ENCODE measurements at regions not wholly inside any gene's neighbourhood (a gene's known extent, or its start where the extent isn't known, plus 50 kb on each side); places are given as distances from the start of the nearest gene placed in this dataset.
"Not testable (repeated sequence)": the region's sequence is repeated elsewhere in the genome, so short reads cannot be mapped to it uniquely, and the experiment has no call there.

DNA sequence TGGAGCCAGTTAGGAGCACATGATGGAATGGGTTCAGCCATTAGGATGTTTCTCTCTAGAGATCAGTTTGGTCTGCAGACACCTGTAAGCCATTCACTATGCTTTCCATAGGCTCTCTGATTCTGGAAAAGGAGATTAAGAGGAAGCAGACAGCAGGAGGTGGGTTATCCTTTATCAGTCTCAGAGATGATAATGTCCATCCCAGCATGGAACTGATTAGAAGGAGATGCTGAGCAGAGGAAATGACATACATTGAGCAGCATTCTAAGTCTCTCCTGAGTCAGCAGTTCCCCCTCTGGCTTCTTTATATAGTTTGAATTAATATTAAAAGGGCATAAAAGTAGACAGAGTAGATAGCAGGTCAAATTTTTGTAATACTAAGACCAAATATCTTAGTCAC is 591.1 kb downstream of the GBE1 start:
- DNase-seq, result no peak

DNA sequence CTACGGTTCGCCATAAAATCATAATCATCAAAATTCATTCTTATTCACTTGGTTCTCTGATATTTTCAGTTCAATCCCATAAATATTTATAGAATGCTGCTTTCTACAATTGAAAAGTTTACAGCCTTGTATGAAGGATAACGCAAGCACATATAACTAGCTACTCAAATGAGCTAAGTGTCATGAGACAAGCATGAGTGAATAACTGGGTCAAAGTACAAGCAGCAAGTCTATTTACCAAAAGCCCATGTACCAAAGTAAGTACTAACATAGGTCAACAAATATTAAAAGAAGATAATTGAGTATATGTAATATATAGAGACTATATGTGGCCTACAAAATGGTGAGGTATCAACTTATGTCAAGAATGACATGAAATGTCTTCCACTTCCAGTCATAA is 596.6 kb downstream of the GBE1 start:
- no peak for DNase-seq

DNA sequence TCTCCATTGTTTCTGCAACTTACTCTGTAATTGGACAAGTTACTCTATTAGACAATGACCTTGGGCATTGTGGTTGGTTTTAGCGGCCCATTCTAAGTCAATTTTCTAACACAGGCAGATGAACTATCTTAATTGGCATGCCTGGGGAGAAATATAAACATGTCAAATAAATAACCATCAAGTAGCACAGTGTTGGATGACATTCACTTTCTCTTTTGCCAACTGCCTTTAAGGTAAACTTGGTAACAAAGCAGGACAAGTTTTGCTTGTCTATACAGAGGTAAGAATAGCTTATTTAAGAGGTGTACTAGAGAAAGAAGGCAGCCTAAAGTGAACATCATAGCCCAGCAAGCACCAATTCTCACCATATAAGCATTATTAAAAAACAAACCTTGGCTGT is 599.6 kb downstream of the GBE1 start:
- no peak for DNase-seq

DNA sequence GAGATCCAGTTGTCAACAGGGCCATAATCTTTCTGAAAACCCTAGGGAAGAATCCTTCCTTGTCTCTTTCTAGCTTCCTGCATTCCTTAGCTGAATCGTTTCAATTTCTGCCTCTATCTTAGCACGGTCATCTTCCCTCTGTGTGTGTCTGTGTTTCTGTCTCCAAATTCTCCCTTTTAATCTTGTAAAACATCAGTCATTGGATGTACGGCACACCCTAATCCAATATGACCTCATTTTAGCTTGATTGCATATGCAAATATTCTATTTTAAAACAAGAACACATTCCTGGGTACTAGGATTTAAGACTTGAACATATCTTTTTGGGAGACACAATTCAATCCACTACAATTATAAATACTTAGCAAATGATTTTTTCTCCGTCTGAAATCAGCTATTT is 600.3 kb downstream of the GBE1 start:
- no peak for DNase-seq

DNA sequence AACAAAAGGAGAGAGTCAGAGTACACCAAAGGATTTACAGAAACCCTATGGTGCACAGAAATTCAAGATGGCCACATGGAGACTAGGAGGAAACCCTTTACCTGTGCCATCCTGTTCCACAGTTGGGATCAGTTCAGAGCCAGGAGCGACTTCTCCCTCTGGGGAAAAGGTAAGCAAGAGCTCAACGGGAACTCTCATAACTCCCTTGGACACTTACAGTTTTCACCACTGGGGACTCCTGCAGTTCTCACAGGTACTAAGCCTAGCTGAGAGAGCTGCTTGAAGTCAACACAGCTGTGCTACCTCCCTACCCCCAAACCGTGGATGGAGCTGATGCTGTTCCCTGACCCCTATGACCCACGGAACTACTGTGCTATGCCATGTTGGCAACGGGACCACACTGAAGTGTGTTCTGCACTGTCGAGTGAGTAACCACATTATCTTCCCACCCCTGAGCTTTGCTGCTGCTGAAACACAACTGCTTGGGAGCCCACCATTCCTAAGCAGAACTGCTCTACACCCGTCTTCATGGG is 606.8 kb downstream of the GBE1 start:
- DNase-seq, result no peak

DNA sequence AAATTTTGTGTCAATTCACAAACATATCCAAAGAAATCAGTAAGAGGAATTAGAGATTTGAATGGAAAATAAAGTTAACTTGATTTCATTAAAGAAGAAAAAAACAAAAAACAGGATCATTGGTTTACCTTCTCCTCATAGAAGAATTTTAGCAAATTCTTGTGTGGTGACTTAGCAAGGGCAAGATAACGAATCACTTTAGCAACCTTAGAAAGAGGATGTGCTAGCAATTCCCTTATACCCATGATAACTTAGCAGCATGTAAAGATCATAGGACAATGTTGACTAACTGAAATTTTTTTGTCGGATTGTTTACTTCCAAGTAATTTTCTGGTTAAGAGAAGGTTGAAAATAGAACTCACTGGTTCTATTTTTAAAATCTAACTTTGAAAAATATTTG is 609.3 kb downstream of the GBE1 start:
- DNase-seq, result no peak

DNA sequence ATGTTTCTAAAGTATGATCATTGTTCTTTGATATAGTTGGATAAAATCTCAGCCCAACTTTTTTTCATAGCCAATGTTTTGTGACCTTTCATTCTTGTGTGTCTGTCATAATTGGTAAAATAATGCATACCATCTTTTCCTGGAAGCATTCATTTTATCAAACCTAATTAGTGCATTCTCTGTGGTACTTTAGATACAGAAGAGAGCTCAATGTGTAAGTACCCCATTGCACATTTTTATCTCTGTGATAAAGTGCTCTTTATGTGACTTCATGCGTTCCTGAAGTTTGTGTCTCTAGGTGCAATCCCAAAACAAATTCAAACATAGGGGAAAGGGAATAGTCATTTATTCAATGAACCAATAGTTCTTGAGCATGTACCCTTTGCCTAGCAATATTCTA is 628.5 kb downstream of the GBE1 start:
- no peak for DNase-seq

DNA sequence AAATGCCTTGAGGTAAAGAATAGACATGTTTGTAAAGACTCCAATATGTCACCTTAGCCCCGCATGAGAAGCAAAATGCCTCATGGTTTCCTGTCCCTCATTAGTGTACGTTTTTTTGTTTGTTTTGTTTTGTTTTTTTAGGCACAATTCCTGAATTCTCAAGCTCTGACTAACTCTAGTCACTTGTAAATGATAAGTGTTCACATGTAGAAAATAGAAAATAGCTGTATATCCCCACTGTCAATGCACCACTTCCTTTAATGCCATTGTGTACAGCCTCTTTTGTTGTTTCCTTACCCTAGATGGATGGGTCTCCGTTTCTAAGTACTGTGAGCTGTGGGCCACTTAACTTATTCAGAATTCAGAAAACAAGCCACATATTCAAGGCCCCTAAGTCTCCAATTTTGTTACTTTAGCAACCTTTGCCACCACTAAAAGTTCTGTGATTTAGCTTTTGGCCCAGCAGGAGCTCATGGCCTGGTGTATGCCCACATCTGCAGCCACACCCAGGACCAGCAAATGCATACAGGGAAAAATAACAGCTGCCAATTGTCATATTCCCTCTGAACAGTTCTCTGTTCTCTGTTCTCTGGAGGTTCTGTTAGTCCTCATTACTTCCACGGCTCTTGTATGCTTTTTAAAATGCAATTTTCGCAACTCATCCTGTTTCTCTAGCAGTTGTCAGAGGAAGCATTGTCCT is 655.5 kb downstream of the GBE1 start:
- DNase-seq, result no peak

DNA sequence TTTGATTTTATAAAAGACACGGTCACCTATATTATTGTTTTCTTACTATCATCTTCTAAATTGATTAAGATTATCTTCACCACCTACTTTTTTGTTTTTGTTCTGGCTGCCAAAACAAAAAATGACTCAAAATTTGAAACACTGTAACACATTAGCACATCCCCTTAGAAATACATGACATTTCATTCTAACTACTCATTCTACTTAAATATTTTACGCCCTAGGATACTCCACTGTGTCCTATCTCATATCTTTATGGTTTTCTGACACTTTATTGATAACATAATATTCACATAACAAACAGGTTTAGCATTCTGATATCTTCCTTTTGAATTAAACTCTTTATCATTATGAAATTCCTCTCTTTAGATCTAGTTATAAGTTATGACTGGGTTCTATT is 656.2 kb downstream of the GBE1 start:
- no peak for DNase-seq

DNA sequence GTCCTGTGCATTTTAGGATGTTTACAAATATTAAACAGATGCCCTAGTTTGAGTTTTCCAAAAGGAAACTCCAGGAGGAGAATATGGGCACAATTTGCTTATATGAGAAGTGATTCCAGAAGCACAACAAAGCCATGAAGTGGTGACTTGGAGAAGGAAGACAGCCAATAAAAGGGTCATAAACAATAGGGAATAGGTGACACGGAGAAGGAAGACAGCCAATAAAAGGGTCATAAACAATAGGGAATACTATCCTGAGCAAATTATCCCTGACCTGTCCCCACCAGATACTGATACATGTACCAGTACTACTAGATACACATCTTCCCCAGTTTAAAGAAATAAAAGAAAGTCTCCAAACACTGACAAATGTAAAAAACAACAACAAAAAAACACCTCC is 663.6 kb downstream of the GBE1 start:
- DNase-seq, result no peak

DNA sequence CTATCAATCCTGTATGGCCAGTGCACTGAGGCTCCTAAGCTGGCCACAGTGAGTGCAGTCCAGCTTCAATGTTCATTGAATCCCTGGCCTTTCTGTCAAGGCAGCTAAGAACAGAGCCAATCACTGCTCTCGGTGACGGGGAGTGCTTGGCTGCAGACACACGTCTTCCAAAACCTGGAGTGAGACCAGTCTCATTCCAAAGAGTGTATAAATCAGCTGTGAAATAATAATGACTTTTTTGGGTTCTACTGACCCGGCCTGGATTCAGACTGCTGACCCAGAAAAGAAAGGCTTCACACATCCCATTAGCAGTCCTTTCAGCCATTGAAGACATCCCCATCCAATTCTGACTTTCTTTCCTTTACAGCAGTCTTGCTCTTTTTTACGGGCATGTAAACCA is 665.5 kb downstream of the GBE1 start:
- DNase-seq, result no peak

DNA sequence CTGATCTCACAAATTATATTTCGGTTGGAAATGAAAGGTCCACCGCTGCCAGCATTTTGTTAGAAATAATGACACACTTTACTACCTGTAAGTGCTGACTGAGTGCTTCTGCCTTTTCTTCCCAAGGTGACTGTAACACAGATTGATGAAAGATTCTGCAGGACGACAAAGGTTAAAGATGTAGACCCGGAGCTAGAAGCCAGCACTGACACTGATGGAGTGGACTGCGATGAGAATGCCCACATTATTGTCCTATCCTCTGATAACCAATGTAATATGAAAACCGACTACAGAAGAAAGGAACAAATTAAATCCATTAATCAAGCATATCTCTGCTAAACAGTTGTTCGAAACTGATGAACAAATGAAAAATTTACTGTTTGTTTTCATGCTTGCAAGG is 666.5 kb downstream of the GBE1 start:
- no peak for DNase-seq

DNA sequence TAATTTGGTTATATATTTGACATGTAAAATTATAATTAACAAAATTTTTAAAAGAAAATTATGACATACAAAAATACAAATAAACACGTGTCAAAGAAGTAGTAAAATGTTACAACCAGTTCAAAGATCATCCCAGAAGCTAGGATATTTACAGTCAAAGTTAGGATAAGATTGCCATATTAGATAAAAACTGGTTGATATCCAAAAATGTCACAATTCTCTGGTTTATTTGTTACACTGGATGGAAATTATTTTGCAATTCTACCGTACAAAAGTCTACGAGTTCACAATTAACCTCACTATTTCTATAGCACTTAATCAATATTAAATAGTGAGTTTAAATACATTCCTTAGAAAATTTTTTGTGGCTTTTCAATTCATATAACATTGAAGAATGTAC is 673.8 kb downstream of the GBE1 start:
- DNase-seq, result no peak

DNA sequence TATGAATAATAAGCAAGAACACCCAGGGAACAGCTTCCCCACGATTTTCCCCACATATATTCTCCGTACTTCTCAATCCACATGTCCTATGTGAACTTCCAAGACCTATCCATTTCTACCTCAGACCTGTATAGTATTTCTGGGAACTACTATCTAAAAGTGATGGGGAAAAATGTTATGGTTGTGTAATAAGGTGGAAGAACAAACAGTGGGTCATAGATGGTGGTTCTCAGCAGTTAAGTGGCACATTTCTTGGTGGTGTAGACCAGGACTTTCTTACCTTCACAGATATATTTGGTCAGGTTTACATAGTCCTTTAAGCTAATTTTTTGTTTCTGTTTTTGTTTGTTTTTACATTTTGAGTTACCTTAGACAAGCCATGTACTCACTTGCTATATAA is 675.1 kb downstream of the GBE1 start:
- no peak for DNase-seq

DNA sequence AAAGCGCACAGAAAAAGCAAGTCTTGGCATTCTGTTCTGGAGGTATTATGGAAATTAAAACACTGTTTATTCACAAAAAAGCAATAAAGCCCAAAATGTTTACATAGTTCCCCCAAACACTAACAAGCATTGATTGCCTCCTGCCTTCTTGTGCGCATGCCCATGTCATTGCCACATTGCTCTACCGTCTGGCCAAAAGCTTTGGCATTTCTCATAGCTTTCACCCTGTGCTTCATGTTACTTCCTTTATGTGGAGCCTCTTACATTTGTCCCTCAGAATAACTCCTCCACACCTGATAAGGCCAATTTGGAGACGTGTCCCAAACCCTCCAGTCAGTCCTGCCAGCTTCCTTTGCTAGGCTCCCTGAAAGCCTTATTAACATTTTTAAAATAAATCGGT is 680.8 kb downstream of the GBE1 start:
- no peak for DNase-seq

DNA sequence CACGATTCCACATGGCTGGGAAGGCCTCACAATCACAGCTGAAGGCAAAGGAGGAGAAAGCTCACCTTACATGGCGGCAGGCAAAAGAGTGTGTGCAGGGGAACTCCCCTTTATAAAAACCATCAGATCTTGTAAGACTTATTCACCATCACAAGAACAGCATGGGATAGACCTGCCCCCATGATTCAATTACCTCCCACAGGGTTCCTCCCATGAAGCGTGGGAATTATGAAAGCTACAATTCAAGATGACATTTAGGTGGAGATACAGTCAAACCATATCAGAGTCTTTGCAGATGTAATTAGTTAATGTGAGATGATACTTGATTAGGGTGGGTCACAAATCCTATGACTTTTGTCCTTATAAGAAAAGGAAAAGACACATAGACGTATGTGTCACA is 688.9 kb downstream of the GBE1 start:
- DNase-seq, result no peak

DNA sequence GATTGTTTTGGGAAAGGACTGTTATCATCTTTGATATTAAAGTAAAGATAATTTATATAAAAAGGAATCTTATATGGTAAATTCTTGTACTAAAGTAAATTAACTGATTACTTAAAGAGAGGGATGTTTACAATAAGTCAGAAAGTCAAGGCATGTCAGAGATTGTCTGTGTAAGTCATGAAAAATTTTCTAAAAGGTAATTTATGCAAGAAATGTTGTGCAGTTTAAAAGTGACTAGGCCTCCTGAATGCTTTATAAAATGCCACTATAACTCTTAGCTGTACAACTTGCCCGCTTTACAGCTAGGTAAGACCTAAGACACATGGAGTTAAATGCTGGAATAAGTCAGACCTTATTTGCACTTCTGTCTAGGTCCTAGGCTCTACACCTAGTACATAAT is 692.9 kb downstream of the GBE1 start:
- no peak for DNase-seq

DNA sequence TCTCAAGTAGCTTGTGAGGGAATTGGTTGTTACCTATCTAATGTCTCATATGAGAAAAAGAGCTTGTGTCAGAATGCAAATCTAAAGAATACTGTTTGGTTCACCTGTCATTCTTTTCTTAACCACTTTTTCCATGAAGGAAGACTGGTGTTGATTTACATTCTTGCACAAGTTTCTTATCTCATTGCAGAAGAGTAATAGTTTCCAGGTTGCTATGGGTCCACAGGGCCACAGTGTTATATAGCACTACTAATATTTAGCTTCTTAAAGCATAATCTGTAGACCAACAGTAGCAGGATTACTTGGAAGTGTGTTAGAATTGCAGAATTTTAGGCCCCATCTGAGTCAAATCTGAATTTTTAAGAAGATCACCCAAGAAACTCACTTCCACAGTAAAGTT is 697.5 kb downstream of the GBE1 start:
- DNase-seq, result no peak

DNA sequence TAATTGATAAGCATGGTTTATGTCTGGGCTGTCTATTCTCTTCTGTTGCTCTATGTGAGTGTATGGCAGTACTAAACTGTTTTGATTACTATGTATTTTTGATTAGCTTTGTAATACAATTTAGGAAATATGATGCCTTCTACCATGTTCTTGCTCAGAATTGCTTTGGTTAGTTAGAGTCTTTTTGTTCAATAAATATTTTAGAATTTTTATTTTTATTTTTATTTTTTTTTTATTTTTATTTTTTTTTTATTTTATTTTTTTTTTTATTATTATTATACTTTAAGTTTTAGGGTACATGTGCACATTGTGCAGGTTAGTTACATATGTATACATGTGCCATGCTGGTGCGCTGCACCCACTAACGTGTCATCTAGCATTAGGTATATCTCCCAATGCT is 710.3 kb downstream of the GBE1 start:
- DNase-seq, result not testable (repeated sequence)

DNA sequence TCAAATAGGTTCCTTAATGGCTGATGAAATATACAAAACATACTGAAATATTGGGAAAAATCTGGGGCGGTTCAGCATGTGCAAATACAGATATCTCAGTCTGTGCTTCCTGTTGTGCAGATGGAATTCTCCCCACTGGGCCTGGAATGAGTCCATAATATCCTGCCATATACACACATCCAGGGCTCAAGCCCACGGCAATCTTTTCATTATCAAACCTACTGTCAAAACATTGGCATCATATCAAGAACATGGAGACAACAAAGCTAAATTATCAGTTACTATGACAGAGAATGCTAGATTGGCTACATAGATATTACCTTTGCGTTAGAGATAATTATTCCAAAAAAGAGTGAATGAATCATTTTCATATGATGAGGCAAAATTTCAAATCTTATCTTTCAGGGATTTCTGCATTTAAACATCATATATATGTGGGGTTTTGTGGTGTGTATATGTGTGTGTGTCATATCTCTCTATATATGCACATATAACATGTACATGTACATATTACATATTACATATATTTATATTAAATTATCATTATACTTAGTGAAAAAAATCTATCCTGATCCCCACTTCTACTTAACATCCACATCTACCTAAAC is 713.3 kb downstream of the GBE1 start:
- DNase-seq, result no peak

DNA sequence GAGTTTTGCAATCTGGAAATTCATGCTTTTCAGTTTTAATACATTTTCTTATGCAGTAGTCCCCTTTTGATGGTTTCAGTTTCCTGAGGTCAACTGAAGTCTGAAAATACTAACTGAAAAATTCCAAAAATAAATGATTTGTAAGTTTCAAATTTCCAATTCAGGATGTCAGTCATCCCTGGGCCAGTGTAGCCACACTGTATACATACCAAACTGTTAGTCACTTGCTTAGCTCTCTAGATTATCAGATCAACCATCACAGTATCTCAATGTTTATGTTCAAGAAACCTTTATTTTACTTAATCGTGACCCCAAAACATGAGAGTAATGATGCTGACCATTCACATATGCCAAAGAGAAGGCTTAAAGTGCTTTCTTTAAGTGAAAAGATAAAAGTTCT is 715.5 kb downstream of the GBE1 start:
- no peak for DNase-seq

DNA sequence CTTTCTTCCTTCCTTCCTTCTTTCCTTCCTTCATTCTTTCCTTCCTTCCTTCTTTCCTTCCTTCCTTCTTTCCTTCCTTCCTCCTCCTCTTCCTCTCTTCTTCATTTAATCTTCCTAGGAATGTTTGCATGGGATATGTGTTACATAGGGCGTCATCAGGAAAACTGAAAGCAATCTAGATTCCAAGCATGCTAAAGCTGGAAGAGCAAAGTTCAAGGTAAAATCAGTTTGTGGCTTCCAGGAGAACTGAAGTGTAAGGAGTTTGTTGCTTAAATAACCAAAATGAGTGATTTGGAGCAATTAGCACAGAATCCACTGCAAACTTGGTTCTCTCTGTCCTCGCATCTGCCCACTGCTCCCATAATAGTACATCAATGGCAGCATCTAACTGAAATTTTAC is 716.2 kb downstream of the GBE1 start:
- no peak for DNase-seq

DNA sequence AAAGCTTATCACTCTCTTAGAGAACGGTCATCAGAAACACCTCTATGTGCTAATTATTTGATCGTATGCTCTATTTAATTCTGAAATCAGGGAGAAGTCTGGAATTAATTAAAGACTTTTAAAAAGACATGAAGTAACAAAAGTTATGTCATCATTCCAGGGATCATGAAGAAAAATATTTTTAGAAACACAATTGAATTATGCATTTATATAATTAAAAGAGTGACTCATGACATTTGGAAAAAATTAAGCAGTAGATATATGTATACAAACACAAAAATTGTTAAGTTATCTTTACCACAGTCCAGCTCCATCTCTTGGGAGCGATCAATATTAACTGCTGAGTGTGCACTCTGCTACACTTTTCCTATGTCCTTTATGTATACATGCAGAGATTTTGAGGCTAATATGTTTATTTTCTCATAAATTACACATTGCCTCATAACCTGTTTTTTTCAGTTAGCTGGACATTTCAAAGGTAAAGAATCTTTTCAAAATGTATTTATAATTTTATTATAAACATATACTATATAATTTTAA is 717.7 kb downstream of the GBE1 start:
- DNase-seq, result no peak

DNA sequence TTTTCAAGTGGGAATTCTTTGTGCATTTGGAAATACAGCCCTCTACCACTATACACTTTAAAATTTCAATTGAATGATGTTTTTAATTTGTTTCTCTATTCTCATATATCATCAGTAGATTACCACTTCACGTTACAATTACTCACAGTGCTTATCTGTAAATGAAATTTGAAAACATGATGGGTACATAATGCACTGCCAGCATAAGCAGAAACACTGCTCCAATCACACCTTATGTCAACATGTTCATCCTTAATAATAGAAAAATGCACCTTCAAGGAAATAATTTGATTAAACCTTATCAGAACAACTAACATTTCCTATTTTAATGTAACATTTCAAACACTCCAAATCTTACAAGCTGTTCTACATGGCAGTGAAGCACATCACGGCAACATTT is 718.4 kb downstream of the GBE1 start:
- DNase-seq, result no peak

DNA sequence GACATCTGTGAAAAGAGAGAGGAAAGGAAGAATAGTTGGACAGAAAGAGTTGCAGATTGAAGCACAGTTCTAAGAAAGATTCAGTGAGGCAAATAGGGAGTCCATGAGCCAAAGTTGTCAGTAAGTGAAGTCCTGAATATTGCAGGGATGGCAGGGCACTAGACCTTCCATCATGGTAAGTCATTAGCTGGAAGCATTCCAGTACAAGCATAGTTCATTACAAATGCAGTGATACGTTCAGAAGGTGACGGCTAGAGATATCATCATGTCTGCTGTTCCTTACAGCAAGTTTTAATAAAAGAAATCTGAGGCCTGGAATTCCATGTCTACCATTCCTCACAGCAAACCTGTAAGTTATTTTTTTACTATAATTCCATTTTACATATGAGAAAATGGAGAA is 720.1 kb downstream of the GBE1 start:
- DNase-seq, result no peak

Measured in DMS79 treated with DMSO at 0.1 percent for 48 hours (cell line).